Renal cortex interstitium (tissue), 11 donors: ENCODE measurements at regions not wholly inside any gene's neighbourhood (a gene's known extent, or its start where the extent isn't known, plus 50 kb on each side); places are given as distances from the start of the nearest gene placed in this dataset.

Experiments used
- DNase-seq, 11 donors: peaks; one replicate each; pipeline ENCODE4 v3.0.0-alpha.2; 2013; ENCODE audit warnings: low read depth in 9 of 11, low spot score in 4 of 11; ENCODE audit errors: extremely low read depth in 1 of 11

DNA sequence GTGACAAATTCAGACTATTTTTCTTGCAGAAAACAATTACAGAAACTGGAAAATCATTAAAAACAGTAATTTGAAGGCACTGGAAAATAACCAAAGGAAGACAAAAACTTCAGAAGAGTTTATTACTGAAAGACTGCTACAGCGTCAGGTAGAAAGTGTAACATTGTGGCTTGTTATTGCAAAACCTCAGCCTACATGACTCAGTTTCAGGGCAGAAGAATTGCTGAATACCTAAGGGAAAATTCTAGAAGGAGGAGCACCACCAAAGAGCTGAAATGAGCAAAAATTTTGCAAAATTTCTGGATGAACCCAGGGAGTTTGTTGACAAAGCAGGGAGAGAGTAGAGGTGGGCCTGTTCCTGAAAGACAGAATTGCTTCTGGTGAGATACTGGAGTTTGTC is 219.6 kb downstream of the C3orf38 start:
- no peak for DNase-seq

DNA sequence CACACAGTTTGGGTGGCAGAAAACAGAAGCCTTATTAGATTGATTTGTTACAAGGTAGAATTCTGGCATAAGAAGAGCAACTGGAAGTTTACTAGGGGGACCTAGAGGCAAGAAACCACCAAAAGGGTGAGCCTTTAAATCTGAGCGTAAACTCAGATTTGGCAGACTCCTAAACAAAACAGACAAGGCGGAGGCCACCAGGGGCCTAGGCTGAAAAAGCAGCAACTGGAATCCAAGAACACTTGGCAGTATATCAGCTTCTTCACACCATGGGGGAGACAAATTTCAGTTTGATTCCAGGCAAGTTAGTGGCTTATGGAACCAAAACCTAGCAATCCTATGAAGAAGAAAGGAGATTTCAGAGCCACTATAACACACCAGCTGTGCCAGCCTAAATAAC is 220.0 kb downstream of the C3orf38 start:
- no peak for DNase-seq

DNA sequence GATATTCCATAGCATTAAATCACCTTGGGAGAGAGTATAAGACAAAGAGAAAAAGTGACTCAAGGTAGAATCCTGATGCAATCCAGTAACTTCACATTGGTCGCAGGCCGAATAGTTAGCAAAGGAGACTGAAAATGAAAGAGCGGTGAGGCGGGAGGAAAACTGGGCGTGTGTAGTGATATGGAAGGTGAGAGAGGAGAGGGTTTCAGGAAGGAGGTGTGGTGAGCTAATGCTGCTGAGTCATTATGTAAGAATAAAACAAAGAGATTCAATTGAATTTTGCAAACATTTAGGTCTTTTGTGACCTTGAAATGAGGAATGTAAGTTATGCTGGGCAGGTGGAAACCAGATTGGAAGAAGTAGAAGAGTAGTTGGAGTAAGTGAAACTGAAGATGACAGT is 235.3 kb downstream of the C3orf38 start:
- DNase-seq: no peak

DNA sequence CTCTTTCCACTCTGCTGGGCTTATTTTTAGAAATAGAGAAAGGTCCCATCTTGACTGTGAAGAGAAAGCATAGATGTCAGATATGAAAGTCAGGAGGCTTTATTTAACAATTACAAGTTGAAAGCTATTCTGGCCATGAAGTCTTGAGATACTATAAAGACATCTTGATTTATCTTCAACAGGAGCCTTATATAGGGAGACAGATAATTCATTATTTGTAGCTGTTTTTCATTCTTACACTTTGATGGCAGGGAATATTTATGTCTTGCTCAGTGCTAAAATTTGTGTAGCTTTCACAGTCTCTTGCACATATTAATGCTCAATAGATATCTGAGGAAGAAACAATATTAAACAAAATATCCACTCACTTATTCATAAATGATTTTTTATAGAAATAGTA is 248.8 kb downstream of the C3orf38 start:
- DNase-seq: no peak

DNA sequence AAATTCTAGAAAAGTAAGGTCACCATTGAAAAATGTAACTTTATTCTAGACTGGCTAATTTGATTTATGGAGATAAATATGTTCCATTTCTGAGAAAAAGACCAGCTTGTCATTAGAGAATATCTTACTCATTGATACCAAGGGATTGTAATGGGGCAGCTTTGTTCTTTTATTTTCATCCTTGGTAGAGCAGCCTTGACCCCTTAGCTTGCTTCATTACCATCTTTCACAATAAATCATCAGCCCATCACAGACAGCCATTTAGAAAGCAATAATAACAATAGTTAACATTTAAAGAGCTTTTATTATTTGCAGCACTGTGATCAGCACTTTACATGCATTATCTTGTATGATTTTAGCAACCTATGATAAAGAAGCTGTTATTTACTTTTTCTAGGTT is 253.6 kb downstream of the C3orf38 start:
- DNase-seq: no peak

DNA sequence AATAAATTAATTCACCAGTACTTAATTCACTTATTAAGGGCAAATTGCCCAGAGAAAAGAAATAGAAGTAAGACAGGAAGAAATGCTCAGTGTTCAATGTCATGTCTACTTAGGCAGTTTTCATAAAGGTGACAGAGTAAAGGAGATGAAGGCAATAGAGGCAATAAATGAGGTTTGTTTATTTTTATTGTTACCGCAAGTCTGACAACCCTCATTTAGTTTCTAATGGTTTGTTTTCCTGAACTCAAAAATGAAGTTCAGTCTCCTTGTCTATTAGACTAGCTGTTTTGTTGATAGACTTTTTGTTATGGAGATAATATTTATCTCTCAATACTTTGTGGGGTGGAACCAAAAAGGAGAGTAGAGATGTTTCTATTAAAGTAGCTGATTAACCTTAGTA is 258.3 kb downstream of the C3orf38 start:
- DNase-seq: no peak

DNA sequence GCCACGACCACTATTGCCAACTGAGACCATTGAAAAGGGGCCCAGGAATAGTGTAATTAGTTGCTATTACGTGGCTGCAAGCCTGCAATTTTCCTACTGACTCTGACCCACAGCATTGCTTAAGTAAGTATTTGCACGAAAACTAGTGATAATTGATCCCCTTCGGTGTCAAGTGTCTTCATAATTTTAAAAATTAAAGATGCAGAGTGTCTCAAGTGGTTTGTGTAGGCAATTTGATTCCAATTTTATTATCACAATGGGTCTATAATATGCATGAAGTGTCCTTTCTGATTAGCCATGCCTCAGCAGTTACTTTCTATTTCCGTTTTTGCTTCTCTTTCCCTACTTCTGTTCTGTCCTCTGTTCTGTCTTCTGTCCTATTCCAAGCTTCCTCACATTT is 259.2 kb downstream of the C3orf38 start:
- DNase-seq: no peak

DNA sequence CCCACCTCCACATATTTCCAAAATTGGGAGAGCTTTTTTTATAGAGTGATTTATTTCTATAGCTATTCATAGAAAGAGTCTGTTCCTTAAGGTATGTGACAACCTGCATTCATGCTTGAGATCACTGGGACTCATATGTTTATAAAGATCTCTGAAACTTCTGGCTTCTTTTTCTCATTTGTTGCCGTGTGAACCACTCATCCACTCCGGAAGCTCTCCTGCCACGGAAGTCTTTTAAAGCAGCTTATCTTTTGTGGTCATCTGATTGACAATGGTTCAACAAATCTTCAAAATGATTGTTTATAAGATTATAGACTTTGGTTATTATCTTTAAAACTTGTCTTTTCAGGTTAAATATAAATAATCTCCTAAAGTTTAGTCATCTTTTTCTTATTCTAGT is 260.5 kb downstream of the C3orf38 start:
- DNase-seq: no peak

DNA sequence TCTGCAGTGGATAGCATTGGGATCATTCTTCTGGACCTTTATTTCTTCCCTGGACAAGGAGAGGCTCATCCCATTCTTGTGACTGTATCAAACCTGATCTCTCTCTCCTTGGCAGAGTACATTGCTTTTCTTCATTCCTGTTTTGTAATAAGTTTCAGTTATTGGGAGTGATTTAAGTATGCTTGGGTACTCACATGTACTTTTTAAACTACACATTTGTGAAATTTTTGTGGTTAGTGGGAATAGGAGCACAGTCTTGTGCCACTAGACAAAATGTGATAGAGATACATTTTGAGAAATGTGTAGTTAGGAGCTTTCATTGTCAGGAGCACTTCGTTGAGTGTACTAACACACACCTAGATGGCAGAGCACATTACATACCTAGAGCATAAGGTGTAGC is 262.6 kb downstream of the C3orf38 start:
- no peak for DNase-seq

DNA sequence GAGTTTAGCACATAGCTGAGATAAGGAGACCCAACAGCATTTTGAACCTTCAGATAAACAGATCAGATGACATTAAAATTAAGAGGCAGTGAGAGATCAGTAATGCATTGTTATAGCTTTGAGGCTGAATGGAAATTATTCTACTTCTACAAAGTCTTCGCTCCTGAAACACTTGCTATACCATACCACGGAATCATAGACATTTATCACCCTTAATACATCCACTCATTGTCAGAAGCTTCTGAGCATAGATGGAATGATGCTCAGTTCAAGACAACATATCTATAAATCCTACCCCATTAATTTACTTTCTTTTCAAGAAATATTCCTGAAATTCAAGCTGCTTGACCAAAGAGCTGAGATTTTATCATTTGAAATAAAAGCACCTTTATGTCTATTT is 266.7 kb downstream of the C3orf38 start:
- no peak for DNase-seq

DNA sequence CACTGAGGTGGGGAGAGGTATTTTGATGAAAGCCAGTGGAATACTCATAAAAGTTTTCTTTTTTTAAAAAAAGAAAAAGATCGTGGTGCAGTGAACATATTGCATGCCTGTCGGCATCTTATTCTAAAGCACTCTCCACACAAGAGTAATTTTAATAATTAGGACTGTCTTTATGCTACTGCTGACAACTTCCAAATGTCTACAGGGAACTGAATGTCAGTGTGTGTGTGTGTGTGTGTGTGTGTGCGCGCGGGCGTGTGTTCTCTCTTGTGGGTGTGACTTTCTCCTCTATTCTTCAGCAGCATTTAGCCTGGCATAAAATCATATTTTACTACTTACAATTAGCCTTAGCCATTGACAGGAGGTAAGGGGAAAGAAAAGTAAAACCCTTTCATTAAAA is 268.5 kb downstream of the C3orf38 start:
- no peak for DNase-seq

DNA sequence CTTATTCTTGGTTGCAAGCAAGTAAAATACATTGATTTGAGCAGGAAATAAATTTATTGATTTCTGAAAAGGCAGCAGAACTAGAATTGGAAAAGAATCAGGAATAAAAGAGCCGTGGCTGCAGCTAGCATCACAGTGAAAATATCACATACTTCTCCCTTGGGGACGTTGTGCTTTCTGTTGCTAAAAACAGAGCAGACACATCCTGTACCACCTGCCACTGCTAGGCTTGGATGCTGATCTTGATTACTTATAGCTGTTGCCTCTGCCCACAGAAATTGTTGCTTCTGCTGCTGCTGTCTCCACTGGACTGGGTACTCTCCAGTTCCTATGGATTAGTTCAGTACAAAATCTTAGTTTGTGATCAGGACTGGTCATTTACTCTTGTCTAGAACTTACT is 283.8 kb downstream of the C3orf38 start:
- DNase-seq: no peak

DNA sequence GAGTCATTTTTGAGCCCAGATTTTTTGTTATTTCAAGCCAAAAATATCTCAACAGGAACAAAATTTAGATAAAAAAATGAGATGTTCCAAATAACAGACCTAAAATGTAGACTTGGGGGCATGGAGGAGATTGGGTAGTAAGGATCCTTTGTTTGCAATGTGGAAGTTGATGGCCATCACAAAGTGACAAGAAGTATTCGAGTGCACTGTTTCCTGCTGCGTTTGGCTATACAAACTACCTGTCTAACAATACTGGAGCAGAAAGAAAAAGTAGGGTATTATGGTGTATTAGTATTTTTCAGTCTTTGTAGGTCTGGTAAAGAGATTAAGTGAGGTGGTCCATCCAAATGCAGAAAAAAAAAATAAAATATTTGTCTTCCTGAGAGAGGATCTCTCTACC is 284.2 kb downstream of the C3orf38 start:
- no peak for DNase-seq

DNA sequence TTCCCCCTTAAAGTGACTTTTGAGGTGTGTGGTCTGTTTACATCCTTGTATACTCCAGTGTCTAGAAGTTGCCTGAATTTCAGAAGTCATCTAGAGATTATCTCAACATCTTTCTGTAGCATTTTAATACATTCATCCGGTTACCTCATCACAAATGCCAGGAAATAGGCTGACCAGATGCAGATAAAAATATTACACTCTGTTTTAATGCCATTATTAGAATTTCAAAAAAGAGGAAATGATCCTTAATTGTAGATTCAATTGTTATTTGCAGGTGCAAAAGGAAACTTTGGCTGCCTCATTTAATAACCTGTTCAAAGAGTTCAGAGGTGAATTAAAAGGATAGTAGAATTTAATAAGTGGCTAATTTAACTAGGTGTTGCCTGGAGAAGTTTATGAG is 290.9 kb downstream of the C3orf38 start:
- DNase-seq: no peak

DNA sequence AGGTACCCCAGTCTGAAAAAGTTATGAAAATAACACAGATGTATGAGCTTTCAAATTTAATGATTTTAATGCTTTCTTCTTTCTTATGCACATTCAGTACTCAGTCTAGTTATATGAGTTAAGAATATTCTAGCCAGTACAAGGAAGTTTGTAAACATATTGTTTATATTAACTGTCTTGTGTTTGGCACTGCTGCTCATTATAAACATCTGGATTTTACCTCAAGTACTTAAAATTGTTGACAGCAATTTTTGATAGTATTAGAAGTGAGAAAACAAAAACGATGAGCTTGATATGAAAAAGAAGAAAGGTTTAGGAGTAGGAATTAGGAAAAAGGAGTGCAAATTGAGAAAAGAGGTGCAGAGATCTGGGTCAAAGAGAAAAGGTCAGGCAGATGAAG is 293.3 kb downstream of the C3orf38 start:
- DNase-seq: no peak

DNA sequence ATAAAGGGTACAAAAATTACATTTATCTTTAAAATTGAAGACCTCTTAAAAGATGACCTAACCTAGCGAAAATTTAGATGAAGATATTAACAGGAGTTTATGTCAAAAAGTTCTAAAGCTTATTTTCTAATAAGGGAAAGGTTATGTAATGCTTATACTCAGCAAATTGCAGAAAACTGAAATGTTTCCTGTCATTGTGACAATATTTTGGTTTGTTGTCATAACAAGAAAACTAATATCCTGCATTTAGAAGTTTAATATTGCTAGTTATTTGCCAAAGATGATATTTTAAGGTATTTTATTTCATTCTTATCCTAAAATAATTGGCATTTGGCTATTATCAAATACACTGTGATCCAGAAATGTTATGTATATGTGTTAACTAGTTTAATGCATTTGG is 294.5 kb downstream of the C3orf38 start:
- no peak for DNase-seq

DNA sequence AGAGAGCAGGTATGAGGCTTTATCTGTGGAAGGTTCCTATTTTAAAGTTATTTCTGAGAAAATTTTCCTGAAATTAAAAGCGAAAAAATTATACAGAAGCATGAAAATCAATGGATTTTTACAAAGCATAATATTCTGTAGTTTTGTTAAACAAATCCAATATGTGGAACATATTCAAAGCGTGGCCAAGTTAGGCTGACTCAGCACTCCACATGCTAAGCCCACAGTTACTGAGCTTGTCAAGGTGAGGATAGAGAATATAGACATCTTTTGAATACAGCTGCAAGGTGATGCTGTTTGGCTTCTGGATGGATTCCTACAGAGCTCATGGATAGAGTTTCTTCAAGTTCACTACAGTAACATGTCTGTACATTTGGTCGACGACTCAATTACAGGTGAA is 302.5 kb downstream of the C3orf38 start:
- DNase-seq: no peak

DNA sequence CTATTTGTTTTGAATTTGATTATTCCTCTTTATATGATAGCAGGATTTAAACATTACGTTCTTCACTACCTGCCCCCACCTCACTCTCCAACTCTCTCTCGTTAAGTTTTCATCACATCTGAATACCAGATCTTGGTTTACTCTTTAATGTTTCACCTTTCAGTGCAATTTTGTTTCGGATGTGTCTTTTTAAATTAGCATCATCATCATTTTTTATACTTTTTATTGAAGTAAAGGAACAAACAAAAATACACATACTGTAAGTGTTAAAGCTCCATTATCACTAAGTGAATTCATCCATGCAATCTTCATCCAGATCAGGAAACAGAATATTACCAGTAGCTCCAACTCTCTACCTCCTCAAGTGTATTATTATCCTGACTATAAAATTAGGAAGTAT is 310.6 kb downstream of the C3orf38 start:
- no peak for DNase-seq

DNA sequence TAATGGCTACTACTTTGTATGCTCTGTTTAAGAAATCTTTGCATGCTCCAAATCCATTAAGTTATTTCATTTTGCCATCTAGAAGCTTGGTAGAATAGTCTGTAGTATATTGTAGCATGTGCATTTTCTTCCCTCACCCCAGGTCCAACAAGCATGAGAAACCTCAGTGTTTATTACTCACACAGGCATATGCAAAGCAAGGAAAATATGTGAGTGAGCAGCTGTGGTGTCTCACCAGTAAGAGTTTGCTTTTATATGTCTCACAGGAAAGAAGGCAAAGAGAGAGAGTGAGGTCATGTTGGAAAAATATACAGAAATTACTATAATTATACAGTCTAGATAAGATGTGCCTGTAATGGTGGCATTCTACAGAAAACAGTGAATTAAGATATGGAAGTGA is 312.5 kb downstream of the C3orf38 start:
- no peak for DNase-seq

DNA sequence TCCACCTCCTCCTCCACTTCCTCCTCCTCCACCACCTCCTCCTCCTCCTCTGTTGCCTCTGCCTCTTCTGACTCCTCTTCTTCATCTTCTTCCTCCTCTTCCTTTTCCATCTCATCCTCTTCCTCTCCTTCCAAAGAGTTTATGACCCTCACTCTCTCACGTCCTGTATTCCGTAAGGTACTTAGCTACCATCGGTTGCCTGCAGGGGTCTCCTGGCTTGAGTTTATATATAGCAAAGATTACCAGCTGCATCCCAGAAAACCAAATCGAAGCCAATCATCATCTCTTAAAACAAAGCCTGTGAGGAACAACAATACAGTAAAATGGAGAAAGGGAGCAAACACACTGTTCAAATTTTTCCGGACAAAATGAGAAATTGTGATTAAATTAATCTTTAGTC is 317.4 kb downstream of the C3orf38 start:
- no peak for DNase-seq

DNA sequence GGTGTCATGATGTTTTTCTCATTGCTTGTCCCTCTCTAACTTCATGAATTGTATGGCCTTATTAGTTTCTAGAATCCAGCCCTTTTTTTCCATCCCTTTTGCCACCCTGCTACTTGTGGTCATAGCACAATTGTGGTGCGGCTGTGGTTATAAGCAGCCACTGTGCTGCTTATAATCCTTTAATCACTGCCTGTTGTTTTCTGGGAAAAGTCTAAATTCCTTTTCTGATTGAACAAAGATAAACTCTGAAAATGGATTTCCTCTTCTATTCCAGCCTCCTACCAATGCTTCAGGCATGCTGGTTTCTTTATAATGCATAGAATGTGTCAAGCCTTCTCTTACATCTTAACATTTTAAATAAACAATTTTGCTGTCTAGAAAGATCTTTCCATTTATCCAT is 319.5 kb downstream of the C3orf38 start:
- DNase-seq: no peak

DNA sequence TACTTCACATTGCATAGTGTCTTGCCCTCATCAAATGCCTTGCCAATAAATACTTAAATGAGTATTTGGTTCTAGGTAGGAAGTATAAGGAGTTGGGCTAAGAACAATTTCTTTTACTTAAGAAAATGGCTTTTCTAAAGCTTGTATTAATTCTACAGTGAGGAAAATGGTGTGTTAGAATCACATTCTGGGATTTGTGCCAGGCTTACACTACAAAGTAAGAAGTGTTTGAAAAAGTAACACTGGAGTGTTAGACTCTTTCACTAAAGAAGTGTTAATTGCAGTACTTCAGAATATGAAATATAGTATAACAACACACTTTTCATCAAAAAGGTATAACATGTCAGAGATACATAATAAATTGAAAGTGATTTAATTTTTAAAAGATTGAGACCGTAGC is 328.7 kb downstream of the C3orf38 start:
- no peak for DNase-seq
